Fibroblast of lung (primary cell): ENCODE measurements at regions not wholly inside any gene's neighbourhood (a gene's known extent, or its start where the extent isn't known, plus 50 kb on each side); places are given as distances from the start of the nearest gene placed in this dataset.

ENCODE experiments used
- DNase-seq, 2 donors: peaks; one replicate each; pipeline versions ENCODE4 v3.0.0 to v3.0.0-alpha.2; 2010; ENCODE audit warnings: low read depth in 2 of 2
- H2AFZ ChIP-seq: 2 replicates; pipeline ENCODE4 v1.5.1; 2012; ENCODE audit warnings: low read length, control low read depth, inconsistent platforms
- H3K27ac ChIP-seq: 2 replicates; pipeline ENCODE4 v1.5.1; 2011; ENCODE audit warnings: low read length, control low read depth; ENCODE audit not compliant: insufficient read depth
- H3K27me3 ChIP-seq: 2 replicates; pipeline ENCODE4 v1.5.1; 2011; ENCODE audit warnings: mild to moderate bottlenecking, low read length; ENCODE audit not compliant: control insufficient read depth, insufficient read depth
- H3K36me3 ChIP-seq: 2 replicates; pipeline ENCODE4 v1.5.1; 2011; ENCODE audit warnings: low read length; ENCODE audit not compliant: control insufficient read depth, insufficient read depth
- H3K4me1 ChIP-seq: 2 replicates; pipeline ENCODE4 v1.5.1; 2011; ENCODE audit warnings: low read length; ENCODE audit not compliant: control insufficient read depth, insufficient read depth; ENCODE audit errors: extremely low read depth
- H3K4me2 ChIP-seq: 2 replicates; pipeline ENCODE4 v1.5.1; 2011; ENCODE audit warnings: low read length, control low read depth; ENCODE audit not compliant: insufficient read depth; ENCODE audit errors: extremely low read depth
- H3K4me3 ChIP-seq, 4 experiments: fragments of 200-600 bp in 1 of 4; sonication (generic) in 1 of 4; replicated peaks in 1 of 4; 2 replicates each; pipeline ENCODE4 v1.5.1; 2011 to 2016; ENCODE audit warnings: low read length in 4 of 4, low read depth in 3 of 4, mild to moderate bottlenecking in 3 of 4, control low read depth in 2 of 4, inconsistent platforms in 1 of 4, mixed read lengths in 1 of 4; ENCODE audit not compliant: insufficient read depth in 1 of 4; ENCODE audit errors: control extremely low read depth in 1 of 4
- H3K79me2 ChIP-seq: 2 replicates; pipeline ENCODE4 v1.5.1; 2012; ENCODE audit warnings: mild to moderate bottlenecking, low read length, inconsistent platforms; ENCODE audit not compliant: control insufficient read depth, insufficient read depth
- H3K9ac ChIP-seq: 2 replicates; pipeline ENCODE4 v1.5.1; 2011; ENCODE audit warnings: mild to moderate bottlenecking, low read length, control low read depth; ENCODE audit not compliant: insufficient read depth
- H3K9me3 ChIP-seq: 2 replicates; pipeline ENCODE4 v1.5.1; 2012; ENCODE audit warnings: low read depth, low read length; ENCODE audit not compliant: control insufficient read depth, insufficient read depth
- H4K20me1 ChIP-seq: 2 replicates; pipeline ENCODE4 v1.5.1; 2011; ENCODE audit warnings: low read length; ENCODE audit not compliant: control insufficient read depth, insufficient read depth; ENCODE audit errors: extremely low read depth
- EZH2 ChIP-seq: IDR thresholded peaks from 2 replicates; pipeline ENCODE4 v1.5.1; 2012; ENCODE audit warnings: low read length, control low read depth, mild to moderate bottlenecking; ENCODE audit errors: missing control alignments
- TF ChIP-seq, protein P1 (sequence below), 2 donors: IDR thresholded peaks in 1 of 2; conservative IDR thresholded peaks in 1 of 2; 1 replicate in 1 of 2; 2 replicates in 1 of 2; pipeline ENCODE4 v1.5.1; 2011 to 2012; ENCODE audit warnings: low read length in 2 of 2, control low read depth in 1 of 2, inconsistent platforms in 1 of 2, low read depth in 1 of 2, mild to moderate bottlenecking in 1 of 2

GRCh38 chr2:176991411-176991810 lies 221.2 kb upstream of the HNRNPA3 start:
- Histone ChIP-seq H3K4me1 (no peaks in the 10 kb centered on the region), H3K9ac (no peak overlapping the region), H3K9me3 (no peaks in the 10 kb centered on the region), H3K4me3 (no peak overlapping the region), H3K27ac (no peak overlapping the region), H2AFZ (no peak overlapping the region), H3K27me3 (no peaks in the 10 kb centered on the region), H3K4me2 (no peak overlapping the region), H4K20me1 (no peaks in the 10 kb centered on the region), H3K36me3 (no peaks in the 10 kb centered on the region), H3K79me2 (no peaks in the 10 kb centered on the region)
- no peak for DNase-seq
- TF ChIP-seq EZH2, result no peak
- TF ChIP-seq, protein P1, sequence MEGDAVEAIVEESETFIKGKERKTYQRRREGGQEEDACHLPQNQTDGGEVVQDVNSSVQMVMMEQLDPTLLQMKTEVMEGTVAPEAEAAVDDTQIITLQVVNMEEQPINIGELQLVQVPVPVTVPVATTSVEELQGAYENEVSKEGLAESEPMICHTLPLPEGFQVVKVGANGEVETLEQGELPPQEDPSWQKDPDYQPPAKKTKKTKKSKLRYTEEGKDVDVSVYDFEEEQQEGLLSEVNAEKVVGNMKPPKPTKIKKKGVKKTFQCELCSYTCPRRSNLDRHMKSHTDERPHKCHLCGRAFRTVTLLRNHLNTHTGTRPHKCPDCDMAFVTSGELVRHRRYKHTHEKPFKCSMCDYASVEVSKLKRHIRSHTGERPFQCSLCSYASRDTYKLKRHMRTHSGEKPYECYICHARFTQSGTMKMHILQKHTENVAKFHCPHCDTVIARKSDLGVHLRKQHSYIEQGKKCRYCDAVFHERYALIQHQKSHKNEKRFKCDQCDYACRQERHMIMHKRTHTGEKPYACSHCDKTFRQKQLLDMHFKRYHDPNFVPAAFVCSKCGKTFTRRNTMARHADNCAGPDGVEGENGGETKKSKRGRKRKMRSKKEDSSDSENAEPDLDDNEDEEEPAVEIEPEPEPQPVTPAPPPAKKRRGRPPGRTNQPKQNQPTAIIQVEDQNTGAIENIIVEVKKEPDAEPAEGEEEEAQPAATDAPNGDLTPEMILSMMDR (conservative IDR thresholded peaks at IDR 0.05 in 1 of 2, IDR thresholded peaks at IDR 0.05 in 1 of 2; ENCODE audit: low read depth in 1 of 2, low read length in 2 of 2), result no peak

- no peak overlapping the region for H3K9ac ChIP-seq
- TF ChIP-seq, protein P1 (conservative IDR thresholded peaks at IDR 0.05 in 1 of 2, IDR thresholded peaks at IDR 0.05 in 1 of 2; ENCODE audit: low read depth in 1 of 2, low read length in 2 of 2), result no peak
- no peak for TF ChIP-seq EZH2
Measured at GRCh38 chr2:176997074-176997791, 215.4 kb upstream of the HNRNPA3 start.

GRCh38 chr2:176997792-176998169 lies 214.8 kb upstream of the HNRNPA3 start:
- Histone ChIP-seq H3K9me3 (no peaks in the 10 kb centered on the region), H3K4me1 (no peaks in the 10 kb centered on the region), H3K79me2 (no peaks in the 10 kb centered on the region), H3K27me3 (no peaks in the 10 kb centered on the region), H4K20me1 (no peaks in the 10 kb centered on the region), H2AFZ (no peak overlapping the region), H3K4me2 (no peak overlapping the region), H3K9ac (no peak overlapping the region), H3K4me3 (no peak overlapping the region), H3K36me3 (no peaks in the 10 kb centered on the region), H3K27ac (no peak overlapping the region)
- DNase-seq, result no peak
- no peak for TF ChIP-seq EZH2
- TF ChIP-seq, protein P1 (conservative IDR thresholded peaks at IDR 0.05 in 1 of 2, IDR thresholded peaks at IDR 0.05 in 1 of 2; ENCODE audit: low read depth in 1 of 2, low read length in 2 of 2), result no peak

More at GRCh38 chr2:176997074-176997791, 215.4 kb upstream of the HNRNPA3 start:
- Histone ChIP-seq H3K36me3 (no peaks in the 10 kb centered on the region), H3K27me3 (no peaks in the 10 kb centered on the region), H3K4me1 (no peaks in the 10 kb centered on the region), H3K4me2 (no peak overlapping the region), H3K9me3 (no peaks in the 10 kb centered on the region), H3K4me3 (no peak overlapping the region), H3K27ac (no peak overlapping the region), H3K79me2 (no peaks in the 10 kb centered on the region), H2AFZ (no peak overlapping the region), H4K20me1 (no peaks in the 10 kb centered on the region)
- peak; percentile 35 to 91 for DNase-seq
